SK-N-MC (cell line): ENCODE measurements at regions not wholly inside any gene's neighbourhood (a gene's known extent, or its start where the extent isn't known, plus 50 kb on each side); places are given as distances from the start of the nearest gene placed in this dataset.

ENCODE experiments used
- EZH2 ChIP-seq: fragments of 200-600 bp; sonication (generic); IDR thresholded peaks from one replicate; pipeline ENCODE4 v1.6.1; 2017; ENCODE audit warnings: antibody characterized with exemption
- POLR2AphosphoS5 ChIP-seq: IDR thresholded peaks from 2 replicates; pipeline ENCODE4 v1.6.1; 2012; ENCODE audit warnings: mild to moderate bottlenecking, low read depth, low read length, borderline replicate concordance

DNA sequence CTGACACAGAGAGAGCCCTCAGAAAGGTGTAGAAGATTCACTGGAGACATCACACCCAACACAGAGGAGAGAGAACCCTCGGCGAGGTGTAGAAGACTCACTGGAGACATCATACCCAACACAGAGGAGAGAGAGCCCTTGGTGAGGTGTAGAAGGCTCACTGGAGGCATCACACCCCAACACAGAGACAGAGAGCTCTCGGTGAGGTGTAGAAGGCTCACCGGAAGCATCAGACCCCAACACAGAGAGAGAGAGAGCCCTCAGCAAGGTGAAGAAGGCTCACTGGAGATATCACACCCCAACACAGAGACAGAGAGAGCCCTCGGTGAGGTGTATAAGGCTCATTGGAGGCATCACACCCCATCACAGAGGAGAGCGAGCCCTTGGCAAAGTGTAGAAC, 826.5 kb downstream of the UQCRFS1 start:
- no peak for TF ChIP-seq EZH2
- TF ChIP-seq POLR2AphosphoS5, result no peak
